SK-N-SH (cell line): ENCODE measurements at regions not wholly inside any gene's neighbourhood (a gene's known extent, or its start where the extent isn't known, plus 50 kb on each side); places are given as distances from the start of the nearest gene placed in this dataset.

Source experiments
- CTCF ChIA-PET: fragments of 300-600, 350-600 bp; formaldehyde crosslinking; extraction: SDS; loops from one replicate; lab custom pipeline; 2021; lab: Yijun Ruan, JAX
- POLR2A ChIA-PET: fragments of 350-600 bp; sonication (Branson Sonifier 250); formaldehyde crosslinking; extraction: SDS; loops from one replicate; lab custom pipeline; 2020; ENCODE audit warnings: antibody characterized with exemption, inconsistent platforms; lab: Yijun Ruan, JAX
- DNase-seq: peaks from one replicate; pipeline ENCODE4 v3.0.0; 2012
- H2AFZ ChIP-seq: fragments of 200-600 bp; sonication (generic); 2 replicates; pipeline ENCODE4 v1.8.1; 2016; ENCODE audit warnings: antibody characterized with exemption, mild to moderate bottlenecking, low read depth
- H3F3A ChIP-seq: fragments of 200-600 bp; sonication (generic); replicated peaks from 2 replicates; pipeline ENCODE3; 2016; ENCODE audit warnings: antibody characterized with exemption, mild to moderate bottlenecking; ENCODE audit not compliant: insufficient read depth
- H3K27ac ChIP-seq, 2 experiments: fragments of 200-500 bp in 1 of 2; fragments of 200-600 bp in 1 of 2; sonication (Bioruptor generic) in 1 of 2; sonication (generic), shearing (Covaris generic) in 1 of 2; 2 replicates each; pipeline versions ENCODE4 v1.5.1 to v1.6.1; 2014 to 2016; ENCODE audit warnings: low read depth in 2 of 2, inconsistent platforms in 1 of 2, low read length in 1 of 2, mild to moderate bottlenecking in 1 of 2, mixed read lengths in 1 of 2
- H3K27me3 ChIP-seq: fragments of 200-600 bp; sonication (generic), shearing (Covaris generic); 2 replicates; pipeline ENCODE4 v1.6.1; 2016; ENCODE audit warnings: mixed run types; ENCODE audit not compliant: insufficient read depth
- H3K36me3 ChIP-seq, 2 experiments: fragments of 200-500 bp in 1 of 2; fragments of 200-600 bp in 1 of 2; sonication (Bioruptor generic) in 1 of 2; sonication (generic) in 1 of 2; replicated peaks in 1 of 2; 2 replicates each; pipeline versions ENCODE3 to v1.5.1; 2014 to 2016; ENCODE audit warnings: low read length in 1 of 2, mild to moderate bottlenecking in 1 of 2; ENCODE audit not compliant: insufficient read depth in 2 of 2, control insufficient read depth in 1 of 2
- H3K4me1 ChIP-seq, 2 experiments: fragments of 200-500 bp in 1 of 2; fragments of 200-600 bp in 1 of 2; sonication (Bioruptor generic) in 1 of 2; sonication (generic), shearing (Covaris generic) in 1 of 2; 2 replicates each; pipeline versions ENCODE4 v1.5.1 to v1.6.1; 2014 to 2016; ENCODE audit warnings: low read depth in 1 of 2, low read length in 1 of 2, mixed run types in 1 of 2; ENCODE audit not compliant: insufficient read depth in 2 of 2, control insufficient read depth in 1 of 2
- H3K4me2 ChIP-seq: fragments of 200-600 bp; sonication (generic), shearing (Covaris generic); 2 replicates; pipeline ENCODE4 v1.6.1; 2017; ENCODE audit warnings: mixed run types
- H3K4me3 ChIP-seq, 2 experiments: fragments of 200-500 bp in 1 of 2; fragments of 200-600 bp in 1 of 2; sonication (Bioruptor generic) in 1 of 2; sonication (generic), shearing (Covaris generic) in 1 of 2; 2 replicates each; pipeline versions ENCODE4 v1.5.1 to v1.8.1; 2014 to 2016; ENCODE audit warnings: low read depth in 2 of 2, inconsistent platforms in 1 of 2, low read length in 1 of 2, mild to moderate bottlenecking in 1 of 2, mixed read lengths in 1 of 2, moderate library complexity in 1 of 2
- H3K79me2 ChIP-seq: fragments of 200-600 bp; sonication (generic); 2 replicates; pipeline ENCODE4 v1.8.1; 2017; ENCODE audit warnings: mild to moderate bottlenecking; ENCODE audit not compliant: insufficient read depth
- H3K9ac ChIP-seq: fragments of 200-600 bp; sonication (generic); 2 replicates; pipeline ENCODE4 v1.6.1; 2017; ENCODE audit warnings: mixed run types
- H3K9me2 ChIP-seq: fragments of 200-600 bp; sonication (generic); 2 replicates; pipeline ENCODE4 v1.6.1; 2017; ENCODE audit warnings: mixed run types
- H3K9me3 ChIP-seq: fragments of 200-600 bp; sonication (generic); 2 replicates; pipeline ENCODE4 v1.6.1; 2017; ENCODE audit warnings: mixed run types, mild to moderate bottlenecking, moderate library complexity
- H4K20me1 ChIP-seq: fragments of 200-600 bp; sonication (generic); 2 replicates; pipeline ENCODE4 v1.6.1; 2017; ENCODE audit warnings: mild to moderate bottlenecking, mixed run types; ENCODE audit not compliant: insufficient read depth
- CHD2 ChIP-seq: fragments of 150-350 bp; IDR thresholded peaks from 2 replicates; pipeline ENCODE4 v1.6.1; 2018; ENCODE audit warnings: low read length; ENCODE audit not compliant: partially characterized antibody
- ELF1 ChIP-seq: IDR thresholded peaks from 2 replicates; pipeline ENCODE4 v1.4.0; 2012
- FOSL2 ChIP-seq: IDR thresholded peaks from 2 replicates; pipeline ENCODE4 v1.4.0; 2012; ENCODE audit warnings: low read depth, mild to moderate bottlenecking, moderate library complexity, borderline replicate concordance
- JUND ChIP-seq: IDR thresholded peaks from 2 replicates; pipeline ENCODE4 v1.4.0; 2012
- NFIC ChIP-seq: IDR thresholded peaks from 2 replicates; pipeline ENCODE4 v1.4.0; 2012; ENCODE audit warnings: borderline replicate concordance
- NRF1 ChIP-seq: IDR thresholded peaks from 2 replicates; pipeline ENCODE4 v1.6.1; 2012; ENCODE audit warnings: low read depth, mild to moderate bottlenecking, low read length
- PBX3 ChIP-seq: IDR thresholded peaks from 2 replicates; pipeline ENCODE4; 2012
- RAD21 ChIP-seq: IDR thresholded peaks from 2 replicates; pipeline ENCODE4 v1.6.1; 2012; ENCODE audit warnings: mild to moderate bottlenecking, low read length
- SMC3 ChIP-seq: IDR thresholded peaks from 2 replicates; pipeline ENCODE4 v1.6.1; 2012; ENCODE audit warnings: low read depth, low read length, improper control_type of control experiment
- TCF12 ChIP-seq: IDR thresholded peaks from 2 replicates; pipeline ENCODE4 v1.4.0; 2012
- USF2 ChIP-seq: fragments of 150-350 bp; IDR thresholded peaks from 2 replicates; pipeline ENCODE4 v1.6.1; 2017; ENCODE audit warnings: antibody characterized with exemption, low read length, low read depth, borderline replicate concordance
- YY1 ChIP-seq: IDR thresholded peaks from 2 replicates; pipeline ENCODE4 v1.4.0; 2012; ENCODE audit warnings: low read depth, mild to moderate bottlenecking
- WGBS: methylation state at CpG from one replicate; pipeline ENCODE4 v1.1.6; 2017; ENCODE audit warnings: low lambda C conversion rate; 5-methylcytosine and 5-hydroxymethylcytosine counted together
- TF ChIP-seq, protein P1 (sequence below): IDR thresholded peaks from 2 replicates; pipeline ENCODE4 v1.4.0; 2012; ENCODE audit warnings: low read depth, borderline replicate concordance
- TF ChIP-seq, protein P2 (sequence below): IDR thresholded peaks from 2 replicates; pipeline ENCODE4 v1.4.0; 2012; ENCODE audit warnings: low read depth

GRCh38 chr2:8527031-8527430 lies 154.8 kb upstream of the ID2 start:
- Histone ChIP-seq H2AFZ (no peak overlapping the region), H4K20me1 (no peaks in the 10 kb centered on the region), H3F3A (no peaks in the 10 kb centered on the region), H3K4me1 (peaks cover 0 to 35% of the 10 kb centered on the region in 2 experiments; a peak in 2 of 4 replicates), H3K9ac (no peak overlapping the region), H3K9me3 (no peaks in the 10 kb centered on the region), H3K9me2 (no peaks in the 10 kb centered on the region), H3K27ac (no peak overlapping the region), H3K27me3 (no peaks in the 10 kb centered on the region; the same call in 1 of the 2 replicates), H3K4me2 (no peak overlapping the region), H3K4me3 (no peak overlapping the region), H3K36me3 (no peaks in the 10 kb centered on the region), H3K79me2 (no peaks in the 10 kb centered on the region)
- ChIA-PET CTCF (no interaction called here), POLR2A (interaction anchor here (3.2 to 3.5 kb wide), 2 partner anchors 151 to 155 kb away, joined by 10 to 21 read pairs; partner anchors contain the start of gene ID2)
- whole genome bisulfite sequencing: 63% methylated on average over 4 of the region's 4 CpGs
- DNase-seq: peak; percentile 41
- TF ChIP-seq JUND (no peak), SMC3 (no peak), TCF12 (no peak)

GRCh38 chr2:8527676-8528075 lies 154.2 kb upstream of the ID2 start:
- WGBS: 50% methylated on average over 4 of the region's 4 CpGs
- Histone ChIP-seq H4K20me1 (no peaks in the 10 kb centered on the region), H2AFZ (no peak overlapping the region), H3K79me2 (no peaks in the 10 kb centered on the region), H3K27ac (no peak overlapping the region), H3K9me2 (no peaks in the 10 kb centered on the region), H3K4me3 (no peak overlapping the region), H3K4me2 (no peak overlapping the region), H3K36me3 (no peaks in the 10 kb centered on the region), H3K9me3 (no peaks in the 10 kb centered on the region), H3K27me3 (no peaks in the 10 kb centered on the region; the same call in 1 of the 2 replicates), H3F3A (no peaks in the 10 kb centered on the region), H3K9ac (no peak overlapping the region), H3K4me1 (peaks cover 0 to 35% of the 10 kb centered on the region in 2 experiments; a peak in 2 of 4 replicates)
- TF ChIP-seq FOSL2: no peak
- no peak for TF ChIP-seq ELF1
- no peak for TF ChIP-seq RAD21
- TF ChIP-seq, protein P1, sequence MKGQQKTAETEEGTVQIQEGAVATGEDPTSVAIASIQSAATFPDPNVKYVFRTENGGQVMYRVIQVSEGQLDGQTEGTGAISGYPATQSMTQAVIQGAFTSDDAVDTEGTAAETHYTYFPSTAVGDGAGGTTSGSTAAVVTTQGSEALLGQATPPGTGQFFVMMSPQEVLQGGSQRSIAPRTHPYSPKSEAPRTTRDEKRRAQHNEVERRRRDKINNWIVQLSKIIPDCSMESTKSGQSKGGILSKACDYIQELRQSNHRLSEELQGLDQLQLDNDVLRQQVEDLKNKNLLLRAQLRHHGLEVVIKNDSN: no peak
- TF ChIP-seq NRF1: no peak
- TF ChIP-seq, protein P2, sequence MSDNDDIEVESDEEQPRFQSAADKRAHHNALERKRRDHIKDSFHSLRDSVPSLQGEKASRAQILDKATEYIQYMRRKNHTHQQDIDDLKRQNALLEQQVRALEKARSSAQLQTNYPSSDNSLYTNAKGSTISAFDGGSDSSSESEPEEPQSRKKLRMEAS: no peak
- no peak for TF ChIP-seq CHD2
- TF ChIP-seq NFIC: no peak
- TF ChIP-seq JUND: no peak
- TF ChIP-seq YY1: no peak
- TF ChIP-seq PBX3: no peak
- TF ChIP-seq USF2: no peak
- no peak for DNase-seq
- ChIA-PET CTCF (no interaction called here), POLR2A (interaction anchor here (3.2 to 3.5 kb wide), 2 partner anchors 150 to 154 kb away, joined by 10 to 21 read pairs; partner anchors contain the start of gene ID2)
